Stimulated activated CD8-positive, alpha-beta memory T cell treated with anti-CD3 and anti-CD28 coated beads, Interleukin-7, amount 100 ng/mL, for 48 hours (primary cell): ENCODE measurements at regions not wholly inside any gene's neighbourhood (a gene's known extent, or its start where the extent isn't known, plus 50 kb on each side); places are given as distances from the start of the nearest gene placed in this dataset.
"Not testable (repeated sequence)": the region's sequence is repeated elsewhere in the genome, so short reads cannot be mapped to it uniquely, and the experiment has no call there.

ENCODE experiments used
- DNase-seq, 2 donors: peaks; one replicate each; pipeline ENCODE4 v3.0.0-alpha.2; 2020; ENCODE audit warnings: low read depth in 1 of 2; ENCODE audit errors: extremely low read depth in 1 of 2

- no peak for DNase-seq
Measured at GRCh38 chr2:185475914-185476313, 262.7 kb upstream of the FSIP2 start.

- no peak for DNase-seq
Measured at GRCh38 chr2:185477452-185477851, 261.2 kb upstream of the FSIP2 start.

- DNase-seq, result no peak
Measured at GRCh38 chr2:185484602-185485001, 254.0 kb upstream of the FSIP2 start.

GRCh38 chr2:185502351-185502750 is 236.3 kb upstream of the FSIP2 start:
- DNase-seq, result no peak

GRCh38 chr2:185507719-185508118 is 230.9 kb upstream of the FSIP2 start:
- DNase-seq, result no peak

GRCh38 chr2:185510060-185510459 is 228.5 kb upstream of the FSIP2 start:
- DNase-seq, result no peak

GRCh38 chr2:185511925-185512324 is 226.7 kb upstream of the FSIP2 start:
- no peak for DNase-seq

GRCh38 chr2:185522472-185522871 is 216.1 kb upstream of the FSIP2 start:
- DNase-seq, result no peak

GRCh38 chr2:185524242-185524641 is 214.4 kb upstream of the FSIP2 start:
- not testable (repeated sequence) for DNase-seq

- no peak for DNase-seq
Measured at GRCh38 chr2:185526161-185526560, 212.4 kb upstream of the FSIP2 start.

- no peak for DNase-seq
Measured at GRCh38 chr2:185531721-185532120, 206.9 kb upstream of the FSIP2 start.

- DNase-seq, result no peak
Measured at GRCh38 chr2:185537689-185538088, 200.9 kb upstream of the FSIP2 start.

- no peak for DNase-seq
Measured at GRCh38 chr2:185567196-185567595, 171.4 kb upstream of the FSIP2 start.

GRCh38 chr2:185567940-185568339 is 170.7 kb upstream of the FSIP2 start:
- no peak for DNase-seq

GRCh38 chr2:185578322-185578721 is 160.3 kb upstream of the FSIP2 start:
- DNase-seq, result no peak

- no peak for DNase-seq
Measured at GRCh38 chr2:185583058-185583816, 155.4 kb upstream of the FSIP2 start.

GRCh38 chr2:185585165-185585564 is 153.4 kb upstream of the FSIP2 start:
- DNase-seq, result not testable (repeated sequence)

- DNase-seq, result not testable (repeated sequence)
Measured at GRCh38 chr2:185591276-185591675, 147.3 kb upstream of the FSIP2 start.

- no peak for DNase-seq
Measured at GRCh38 chr2:185607945-185608344, 130.7 kb upstream of the FSIP2 start.

- DNase-seq, result no peak
Measured at GRCh38 chr2:185608799-185609198, 129.8 kb upstream of the FSIP2 start.

- DNase-seq, result no peak
Measured at GRCh38 chr2:185610301-185610700, 128.3 kb upstream of the FSIP2 start.

GRCh38 chr2:185618625-185619024 is 120.0 kb upstream of the FSIP2 start:
- no peak for DNase-seq

GRCh38 chr2:185625604-185626003 is 113.0 kb upstream of the FSIP2 start:
- DNase-seq, result no peak
